ENCODE measurements at regions not wholly inside any gene's neighbourhood (a gene's known extent, or its start where the extent isn't known, plus 50 kb on each side); places are given as distances from the start of the nearest gene placed in this dataset.

- TF ChIP-seq CTCF (IDR thresholded peaks at IDR 0.05; ENCODE audit: insufficient read depth, low read depth, low read length) (no peak), EZH2 (IDR thresholded peaks at IDR 0.05; ENCODE audit: insufficient read depth, low read length) (no peak)
Observed at GRCh38 chr14:87257421-87257820, 735.6 kb downstream of the GALC start.
